Glomerular visceral epithelial cell (primary cell): ENCODE measurements at regions not wholly inside any gene's neighbourhood (a gene's known extent, or its start where the extent isn't known, plus 50 kb on each side); places are given as distances from the start of the nearest gene placed in this dataset.

Experiments used
- DNase-seq: peaks from one replicate; pipeline ENCODE4 v3.0.0-alpha.2; 2016; ENCODE audit errors: extremely low spot score

DNA sequence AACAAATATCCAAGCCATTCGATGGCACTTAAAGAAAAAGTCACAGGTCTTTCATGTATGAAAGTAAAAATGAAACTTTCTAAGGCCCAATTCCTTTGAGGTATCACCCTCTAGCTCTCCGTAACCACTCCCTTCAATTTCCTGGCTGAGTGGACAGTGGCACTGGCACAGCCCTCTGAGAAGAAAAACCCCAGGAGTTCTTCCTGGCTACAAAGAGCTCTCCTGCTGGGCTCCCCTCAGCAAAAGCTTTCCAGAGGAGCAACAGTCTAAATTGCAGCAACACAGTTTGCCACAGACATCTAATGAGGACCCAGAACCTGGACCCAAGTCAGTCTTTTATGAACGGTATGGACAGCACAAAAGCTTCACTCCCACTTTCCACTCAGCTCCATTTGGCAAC, 71.8 kb downstream of the FUNDC1 start:
- DNase-seq: no peak

GRCh38 chrX:44462850-44463249, 79.8 kb downstream of the FUNDC1 start:
- DNase-seq: no peak

GRCh38 chrX:44459501-44459900, 83.2 kb downstream of the FUNDC1 start:
- DNase-seq: peak; percentile 13

GRCh38 chrX:44456685-44457084, 86.0 kb downstream of the FUNDC1 start:
- DNase-seq: peak; percentile 17

- no peak for DNase-seq
Observed at GRCh38 chrX:44451056-44451455, 91.6 kb downstream of the FUNDC1 start.

DNA sequence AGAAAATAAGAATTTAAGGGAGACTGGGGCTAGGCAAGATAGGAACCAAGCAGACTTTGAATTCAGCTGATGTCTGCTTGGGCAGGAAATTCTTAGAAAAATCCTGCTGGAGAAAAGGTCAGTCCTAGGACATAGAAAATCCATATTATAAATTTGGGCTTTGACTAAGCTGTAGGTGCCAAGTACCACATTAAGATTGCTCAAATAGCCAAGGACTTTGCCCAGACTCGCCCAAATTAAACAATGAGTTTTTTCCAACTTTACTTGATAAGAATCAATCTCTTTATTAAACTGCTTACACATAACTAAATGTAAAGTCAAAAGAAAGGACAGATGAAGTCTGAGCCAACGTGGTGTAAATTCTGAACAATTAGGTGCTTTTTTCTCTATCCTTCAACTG, 95.4 kb downstream of the FUNDC1 start:
- DNase-seq: no peak

- no peak for DNase-seq
Observed at GRCh38 chrX:44440006-44440405, 96.5 kb upstream of the EFHC2 start.

GRCh38 chrX:44439242-44439794, 95.8 kb upstream of the EFHC2 start:
- DNase-seq: no peak

DNA sequence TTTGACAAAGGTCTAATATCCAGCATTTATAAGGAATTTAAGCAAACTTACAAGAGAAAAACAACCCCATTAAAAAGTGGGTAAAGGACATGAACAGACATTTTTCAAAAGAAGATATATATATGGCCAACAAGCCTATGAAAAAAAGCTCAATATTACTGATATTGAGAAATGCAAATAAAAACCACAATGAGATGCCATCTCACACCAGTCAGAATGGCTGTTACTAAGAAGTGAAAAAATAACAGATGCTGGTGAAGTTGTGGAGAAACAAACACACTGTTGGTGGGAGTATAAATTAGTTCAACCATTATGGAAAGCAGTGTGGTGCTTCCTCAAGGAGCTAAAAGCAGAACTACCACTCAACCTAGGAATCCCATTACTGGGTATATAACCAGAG, 91.6 kb upstream of the EFHC2 start:
- DNase-seq: no peak

- DNase-seq: no peak
Observed at GRCh38 chrX:44433556-44433955, 90.1 kb upstream of the EFHC2 start.

- DNase-seq: peak; percentile 13
Observed at GRCh38 chrX:44432641-44433040, 89.2 kb upstream of the EFHC2 start.

DNA sequence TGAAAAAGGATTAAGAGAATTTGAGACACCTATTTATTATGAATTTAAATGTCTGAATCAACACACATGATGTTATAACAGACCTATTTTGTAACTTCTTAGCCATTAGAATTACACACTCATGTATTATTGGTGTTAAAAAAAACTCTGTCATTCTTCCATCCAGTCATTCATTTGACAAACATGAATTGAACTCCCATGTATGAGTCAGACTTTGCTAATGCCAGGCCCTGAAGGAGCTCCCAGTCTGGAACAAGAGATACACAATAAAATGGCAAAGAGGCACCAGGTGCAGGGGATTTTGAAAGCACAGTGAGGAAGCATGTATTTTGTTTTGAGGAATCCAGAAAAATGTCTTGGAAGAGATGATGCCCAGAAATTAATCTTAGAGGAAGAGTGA, 87.7 kb upstream of the EFHC2 start:
- peak; percentile 24 for DNase-seq

DNA sequence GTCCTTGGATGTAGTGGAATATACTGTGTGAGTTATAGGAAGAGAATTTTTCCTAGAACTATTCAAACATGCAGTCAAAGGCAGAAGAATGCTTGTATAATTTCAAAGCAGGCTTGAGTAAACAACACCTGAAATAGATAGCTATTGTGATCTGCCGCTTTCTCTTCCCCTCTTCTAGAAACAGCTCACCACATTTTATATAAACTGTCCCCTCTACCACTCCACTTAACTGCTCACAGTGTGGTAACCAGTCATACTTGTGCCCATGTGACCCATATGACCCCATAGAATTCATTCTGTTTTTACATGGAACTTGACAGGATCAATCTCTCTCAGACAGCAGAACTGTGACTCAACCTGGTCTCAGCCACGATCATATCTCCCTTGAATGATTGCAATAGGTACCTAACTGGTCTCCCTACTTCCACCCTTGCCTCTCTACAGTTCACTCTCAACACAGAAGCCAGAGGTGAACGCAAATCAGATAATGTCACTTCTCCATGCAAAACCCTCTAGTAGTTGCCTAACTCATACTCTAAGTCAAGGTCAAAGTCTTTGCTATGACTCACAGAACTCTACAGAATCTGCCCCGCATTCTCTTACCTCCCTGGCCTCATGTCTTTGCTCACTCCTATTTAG, 85.6 kb upstream of the EFHC2 start:
- no peak for DNase-seq

- peak; percentile 64 for DNase-seq
Observed at GRCh38 chrX:44422631-44423030, 79.2 kb upstream of the EFHC2 start.

- DNase-seq: no peak
Observed at GRCh38 chrX:44415639-44416386, 72.3 kb upstream of the EFHC2 start.

GRCh38 chrX:44401151-44401550, 57.7 kb upstream of the EFHC2 start:
- no peak for DNase-seq

- peak; percentile 64 for DNase-seq
Observed at GRCh38 chrX:44400588-44400987, 57.1 kb upstream of the EFHC2 start.

DNA sequence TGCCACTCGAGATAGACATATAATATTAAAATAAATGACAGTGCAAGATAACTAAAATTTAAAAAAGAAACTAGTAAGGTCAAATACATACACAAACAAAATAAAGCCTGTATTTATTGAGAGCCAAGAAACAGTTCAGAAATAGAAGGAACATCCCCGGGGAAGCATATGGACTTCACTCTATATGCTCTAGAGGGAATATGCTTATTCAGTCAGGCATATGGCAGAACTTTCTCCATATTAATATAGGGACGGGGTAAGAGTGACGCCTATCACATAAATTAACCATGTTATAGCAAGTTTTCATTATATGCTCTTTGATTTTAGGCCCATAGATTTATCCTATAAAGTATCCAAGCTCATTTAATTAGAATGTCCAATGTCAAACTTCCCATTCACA, 56.7 kb upstream of the EFHC2 start:
- DNase-seq: no peak
